ENCODE measurements at regions not wholly inside any gene's neighbourhood (a gene's known extent, or its start where the extent isn't known, plus 50 kb on each side); places are given as distances from the start of the nearest gene placed in this dataset.

DNA sequence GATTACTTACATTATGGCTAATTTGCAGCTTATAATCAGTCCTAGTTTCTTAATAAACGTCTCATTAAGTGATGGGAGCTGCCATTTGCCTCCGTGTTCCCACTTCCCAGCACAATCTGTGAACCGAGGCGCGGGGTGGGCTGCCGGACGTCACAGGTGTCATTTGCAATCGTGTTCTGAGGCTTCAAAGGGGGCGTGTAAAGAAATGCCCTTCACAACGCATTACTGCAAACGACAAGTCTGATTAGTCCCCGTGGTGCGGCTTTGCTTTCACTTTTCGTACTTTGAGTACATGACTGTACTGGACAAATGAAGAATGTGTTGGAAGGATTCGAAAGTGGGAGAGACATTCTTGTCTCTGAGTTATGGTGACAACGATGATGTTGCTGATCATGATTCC, 614.2 kb upstream of the ADARB2 start:
- WGBS, 2 experiments (ENCODE audit: extremely low coverage in 2 of 2, insufficient read length in 1 of 2), result 74% methylated on average over 14 of the region's 16 CpGs; no CpG with 5 or more reads in 1 of the 2 experiments
- POLR2A ChIA-PET (ENCODE audit: unreplicated experiment), result no interaction called here
- no peak overlapping the region for H3K9ac ChIP-seq (ENCODE audit: low read depth, low read length)
- no peak overlapping the region for H4K5ac ChIP-seq (ENCODE audit: low read depth, low read length)
- H2BK120ac ChIP-seq (ENCODE audit: low read depth, low read length), result no peak overlapping the region
- no peaks in the 10 kb centered on the region for H3K9me1 ChIP-seq (ENCODE audit: insufficient read depth, low read length)
- intact Hi-C loops (cut with micrococcal nuclease), result no loop called here
- H4K91ac ChIP-seq (ENCODE audit: insufficient read depth, low read depth, low read length), result no peak overlapping the region
- no peak overlapping the region for H2BK5ac ChIP-seq (ENCODE audit: low read depth, low read length, poor library complexity, severe bottlenecking)
- H3K18ac ChIP-seq (ENCODE audit: low read depth, low read length), result no peak overlapping the region
- no TSS peak for BruUV-seq (replicated peaks)
- no peak overlapping the region for H4K8ac ChIP-seq (ENCODE audit: low read depth in 2 of 2, low read length in 2 of 2)
- no peak overlapping the region for H2BK20ac ChIP-seq (ENCODE audit: low read depth, low read length)
- no peak overlapping the region for H3K27ac ChIP-seq (ENCODE audit: insufficient read depth, low read length)
- H3K9me3 ChIP-seq (ENCODE audit: control insufficient read depth, insufficient read depth, low read length), result peaks cover 13% of the 10 kb centered on the region
- H3K56ac ChIP-seq (ENCODE audit: extremely low read depth, insufficient read depth, low read length), result no peak overlapping the region
- no peaks in the 10 kb centered on the region for H4K20me1 ChIP-seq (ENCODE audit: insufficient read depth, low read length)
- dilution Hi-C loops (cut with HindIII; ENCODE audit: low sequenced_read_pairs, unreplicated experiment), result no loop called here
- H3K14ac ChIP-seq (replicated peaks; ENCODE audit: low read depth, low read length), result no peak overlapping the region
- no peaks in the 10 kb centered on the region for H3K4me1 ChIP-seq (ENCODE audit: control insufficient read depth, insufficient read depth, low read length)
- H2BK15ac ChIP-seq (ENCODE audit: low read depth, low read length), result no peak overlapping the region
- no peak for ATAC-seq (ENCODE audit: low read depth)
- no peaks in the 10 kb centered on the region for H3K27me3 ChIP-seq (ENCODE audit: control insufficient read depth, insufficient read depth, low read length)
- H2AFZ ChIP-seq (replicated peaks; ENCODE audit: low read length, poor library complexity), result no peak overlapping the region
- no peak for TF ChIP-seq POLR2A (IDR thresholded peaks at IDR 0.05; ENCODE audit: low read depth, low read length)
- TF ChIP-seq RAD21 (IDR thresholded peaks at IDR 0.05; ENCODE audit: low read length), result no peak
- TF ChIP-seq RFX5 (IDR thresholded peaks at IDR 0.05; ENCODE audit: low read depth, low read length), result no peak
- no peak overlapping the region for H3K4ac ChIP-seq (ENCODE audit: low read depth, low read length)
- CTCF ChIA-PET, result no interaction called here
- no peak overlapping the region for H3K23ac ChIP-seq (ENCODE audit: low read depth, low read length)
- in situ Hi-C loops (cut with MboI; ENCODE audit: low sequenced_read_pairs), result no loop called here
- no peak overlapping the region for H2AK9ac ChIP-seq (replicated peaks; ENCODE audit: low read depth, low read length, poor library complexity)
- H2AK5ac ChIP-seq (ENCODE audit: low read depth, low read length), result no peak overlapping the region
- H3K4me3 ChIP-seq (ENCODE audit: insufficient read depth, low read depth, low read length), result no peak overlapping the region
- H3K36me3 ChIP-seq (ENCODE audit: control insufficient read depth, insufficient read depth, low read length), result no peaks in the 10 kb centered on the region
- no peak for DNase-seq
- no peak overlapping the region for H3K4me2 ChIP-seq (ENCODE audit: low read depth, low read length)
- H3K79me1 ChIP-seq (ENCODE audit: low read depth in 1 of 2, low read length in 2 of 2), result no peaks in the 10 kb centered on the region
